GM21367 (cell line): ENCODE measurements at regions not wholly inside any gene's neighbourhood (a gene's known extent, or its start where the extent isn't known, plus 50 kb on each side); places are given as distances from the start of the nearest gene placed in this dataset.
A peak's percentile ranks its signal among the peaks of the same experiment; 100 is the strongest.
"Not testable (repeated sequence)": the region's sequence is repeated elsewhere in the genome, so short reads cannot be mapped to it uniquely, and the experiment has no call there.

Experiments
- ATAC-seq: cut with Tn5 transposase; IDR thresholded peaks from one replicate; pipeline ENCODE4 v1.9.1; 2021; ENCODE audit not compliant: unreplicated experiment

DNA sequence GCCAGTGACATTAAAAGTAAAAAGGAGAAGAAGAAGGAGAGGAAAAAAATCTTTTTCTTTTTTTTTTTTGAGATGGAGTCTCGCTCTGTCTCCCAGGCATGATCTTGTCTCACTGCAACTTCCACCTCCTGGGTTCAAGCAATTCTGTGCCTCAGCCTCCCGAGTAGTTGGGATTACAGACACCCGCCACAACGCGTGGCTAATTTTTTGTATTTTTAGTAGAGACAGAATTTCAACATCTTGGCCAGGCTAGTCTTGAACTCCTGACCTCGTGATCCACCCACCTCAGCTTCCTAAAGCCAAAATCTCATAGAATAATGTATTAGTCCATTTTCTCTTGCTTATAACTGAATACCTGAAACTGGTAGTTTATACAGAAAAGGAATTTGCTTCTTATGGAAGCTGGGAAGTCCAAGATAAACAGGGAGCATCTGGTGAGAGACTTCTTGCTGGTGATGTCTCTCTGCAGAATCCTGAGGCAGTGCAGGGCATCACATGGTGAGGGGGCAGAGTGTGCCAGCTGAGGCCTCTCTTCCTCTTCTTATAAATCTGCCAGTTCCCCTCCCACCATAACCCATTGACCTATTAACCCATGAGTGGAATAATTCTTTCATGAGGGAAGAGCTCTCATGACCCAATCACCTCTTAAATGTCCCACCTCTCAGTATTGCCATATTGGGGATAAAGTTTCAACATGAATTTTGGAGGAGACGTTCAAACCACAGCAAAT is 466.3 kb downstream of the GADD45G start:
- no peak for ATAC-seq

DNA sequence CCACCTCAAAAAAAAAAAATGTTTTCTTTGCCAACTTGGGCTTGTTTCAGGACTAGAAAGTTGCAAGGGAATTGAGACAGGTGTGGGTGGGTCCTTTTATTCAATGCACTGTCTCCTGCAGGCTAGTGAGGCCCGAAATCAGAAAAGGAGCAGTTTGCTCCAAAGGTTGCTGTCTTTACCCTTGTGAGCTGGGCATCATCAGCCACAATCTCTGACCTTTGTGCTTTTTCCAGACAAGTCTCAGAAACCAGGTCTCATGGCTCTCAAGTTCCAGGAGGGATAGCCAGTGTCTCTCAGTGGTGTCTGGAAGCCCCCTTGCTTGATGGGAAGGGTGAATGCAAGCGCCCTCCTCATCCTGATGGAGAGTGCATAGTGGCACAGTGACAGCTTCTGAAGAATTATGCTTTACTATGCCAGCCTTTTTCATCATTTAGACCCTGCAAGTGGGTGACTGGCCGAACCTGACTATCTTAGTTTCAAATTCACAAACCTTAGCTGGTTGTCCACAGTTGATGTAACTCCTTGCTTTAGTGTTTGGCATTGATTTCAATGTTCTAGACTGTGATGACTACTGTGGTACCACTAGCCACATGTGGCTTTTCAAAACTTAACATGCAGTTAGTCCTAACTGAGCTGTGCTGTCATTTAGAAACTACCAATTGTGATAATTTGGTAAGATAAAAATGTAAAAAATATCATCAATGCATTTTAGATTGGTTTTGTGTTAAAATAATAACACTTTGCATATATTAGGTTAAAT is 468.6 kb downstream of the GADD45G start:
- no peak for ATAC-seq

DNA sequence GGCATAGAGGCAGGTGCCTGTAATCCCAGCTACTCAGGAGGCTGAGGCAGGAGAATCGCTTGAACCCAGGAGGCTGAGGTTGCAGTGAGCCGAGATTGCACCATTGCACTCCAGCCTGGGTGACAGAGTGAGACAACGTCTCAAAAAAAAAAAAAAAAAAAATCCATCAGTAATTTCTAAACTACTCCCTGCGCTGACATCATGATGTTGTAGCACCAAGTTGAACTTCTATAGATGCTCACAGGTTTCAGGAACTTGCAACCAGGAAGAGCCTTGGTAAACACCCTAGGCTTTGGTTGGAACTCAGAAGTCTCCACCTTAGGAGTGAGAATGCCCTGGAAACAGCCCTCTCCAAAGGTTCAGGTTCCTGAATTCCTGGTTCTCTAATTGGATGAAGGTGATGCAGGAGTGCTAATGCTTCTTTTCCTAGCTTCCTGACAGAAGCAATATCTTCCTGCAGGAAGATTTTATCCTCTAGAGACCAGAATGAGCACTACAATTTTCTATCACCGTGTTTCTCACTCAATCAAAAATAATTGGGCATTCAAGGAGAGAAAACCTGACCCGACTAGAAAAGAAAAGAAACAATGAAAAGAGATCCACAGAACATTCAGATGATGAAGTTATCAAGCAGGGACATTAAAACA is 469.6 kb downstream of the GADD45G start:
- no peak for ATAC-seq

DNA sequence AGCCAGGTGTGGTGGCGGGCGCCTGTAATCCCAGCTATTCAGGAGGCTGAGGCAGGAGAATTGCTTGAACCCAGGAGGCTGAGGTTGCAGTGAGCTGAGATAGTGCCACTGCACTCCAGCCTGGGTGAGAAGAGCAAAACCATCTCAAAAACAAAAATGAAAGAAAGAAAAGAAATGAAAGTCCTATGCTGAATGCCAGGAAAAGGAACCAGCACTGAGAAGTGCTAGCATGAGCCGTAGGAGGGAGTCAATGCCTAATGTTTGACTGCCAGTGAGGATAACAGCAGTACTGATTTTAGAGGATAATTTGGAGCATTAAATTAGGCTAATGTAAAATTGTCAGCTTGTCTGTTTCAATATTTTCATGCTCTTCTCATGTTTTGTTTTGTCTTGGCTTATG is 472.8 kb downstream of the GADD45G start:
- ATAC-seq = not testable (repeated sequence)

DNA sequence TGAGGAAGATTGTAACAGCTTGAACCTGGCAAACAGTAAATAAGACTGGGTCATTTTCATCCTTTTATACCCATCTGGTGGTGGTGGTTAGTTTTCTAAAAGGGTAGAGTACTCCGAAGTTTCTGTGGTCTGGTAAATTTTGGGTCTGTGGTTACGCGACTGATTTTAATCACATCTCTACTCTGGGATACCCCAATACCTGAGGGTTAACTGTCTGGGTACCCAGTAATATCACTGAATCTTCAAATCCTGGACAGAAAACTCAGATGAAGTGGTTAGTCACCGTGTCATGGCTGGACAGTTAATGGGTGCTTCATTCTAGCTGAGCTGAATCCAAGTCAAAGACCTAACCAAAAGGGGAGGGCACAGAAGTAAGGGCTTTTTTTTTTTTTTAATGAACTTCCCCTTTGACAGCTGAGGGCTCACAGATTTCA is 474.2 kb downstream of the GADD45G start:
- ATAC-seq = no peak

DNA sequence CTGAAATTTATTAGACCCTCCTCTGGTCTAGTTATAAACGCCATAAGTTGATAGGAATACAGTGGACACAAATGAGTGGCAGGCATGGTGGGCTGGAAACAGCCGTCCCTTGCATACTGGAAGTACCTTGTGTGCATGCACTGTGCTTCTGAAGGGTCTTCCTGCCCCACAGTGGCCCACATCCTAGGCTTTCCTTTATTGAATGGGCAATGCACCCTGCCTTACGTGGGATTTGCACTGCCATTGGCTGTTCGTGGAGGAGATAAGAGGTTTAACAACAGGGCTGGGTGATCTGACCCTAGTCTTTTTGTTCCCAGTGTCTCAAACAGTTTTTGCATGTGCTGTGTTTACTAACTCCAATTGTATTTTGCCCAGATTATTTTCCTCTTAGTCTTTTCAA is 480.8 kb downstream of the GADD45G start:
- ATAC-seq = no peak

DNA sequence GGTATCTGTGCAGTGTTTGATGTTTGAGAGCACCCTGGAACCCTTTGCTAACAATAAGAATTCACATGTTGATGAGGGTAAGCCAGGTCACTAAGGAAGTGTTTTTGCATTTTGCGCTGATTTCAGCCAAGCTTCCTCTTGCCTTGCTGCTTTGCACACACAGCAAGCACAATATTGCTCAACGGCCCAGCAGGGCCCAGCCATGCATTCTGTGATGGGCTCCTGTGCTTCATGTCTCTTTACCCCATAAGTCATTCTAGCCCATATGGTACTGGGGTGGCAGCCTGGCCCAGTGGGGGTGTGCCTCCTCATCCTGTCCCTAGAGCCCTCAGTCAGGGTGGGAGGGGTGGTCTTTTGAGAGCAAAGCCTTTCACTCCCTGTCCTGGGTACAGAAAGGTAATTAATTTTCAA is 481.3 kb downstream of the GADD45G start:
- ATAC-seq = no peak

DNA sequence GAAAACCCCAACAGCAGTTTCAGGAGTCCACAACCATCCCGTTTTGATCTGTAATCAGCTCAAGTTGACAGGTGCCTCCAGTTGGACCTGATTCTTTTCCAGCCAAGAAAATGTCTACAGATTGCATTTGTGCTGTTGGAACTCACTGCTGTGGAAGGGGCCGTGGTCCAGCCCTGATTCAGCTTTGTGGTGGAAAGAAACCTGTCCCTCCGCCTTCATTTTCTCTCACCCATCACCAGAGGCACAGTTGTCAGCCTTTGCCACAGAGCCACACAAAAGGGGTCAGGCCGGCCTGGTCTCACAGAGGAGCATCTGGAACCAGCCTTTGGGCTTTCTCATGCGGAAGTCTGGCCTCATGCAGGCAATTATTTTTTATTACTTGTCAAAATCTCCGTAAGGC is 483.6 kb downstream of the GADD45G start:
- ATAC-seq = no peak

DNA sequence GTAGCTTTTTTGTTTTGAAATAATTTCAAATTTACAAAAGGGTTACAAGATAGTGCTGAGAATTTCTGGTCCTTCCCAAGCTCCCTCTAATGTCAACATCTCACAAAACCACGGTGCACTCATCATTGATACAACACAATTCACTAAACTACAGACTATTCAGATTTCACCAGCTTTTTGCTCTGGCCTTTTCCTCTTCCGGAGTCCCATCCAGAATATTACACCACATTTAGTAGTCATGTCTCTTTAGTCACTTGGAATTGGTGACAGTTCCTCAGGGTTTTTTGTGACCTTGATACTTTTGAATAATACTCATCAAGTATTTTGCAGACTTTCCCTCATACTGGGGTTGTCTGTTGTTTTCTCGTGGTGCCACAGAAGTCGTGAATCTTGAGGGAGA is 484.0 kb downstream of the GADD45G start:
- ATAC-seq = no peak

DNA sequence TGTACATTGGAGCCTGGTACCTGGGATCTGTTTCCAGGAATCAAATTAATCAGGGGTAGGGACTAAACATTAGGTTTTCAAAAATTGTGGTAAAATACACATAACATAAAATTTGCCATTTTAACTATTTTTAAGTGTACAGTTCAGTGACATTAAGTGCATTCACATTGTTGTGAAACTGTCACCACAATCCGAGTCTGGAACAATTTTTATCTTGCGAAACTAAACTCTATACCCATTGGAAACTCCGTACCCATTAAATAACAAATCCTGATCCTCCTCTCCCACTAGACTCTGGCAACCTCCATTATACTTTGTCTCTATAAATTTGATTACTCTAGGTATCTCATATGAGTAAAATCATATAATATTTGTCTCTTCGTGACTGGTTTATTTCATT is 486.2 kb downstream of the GADD45G start:
- no peak for ATAC-seq

DNA sequence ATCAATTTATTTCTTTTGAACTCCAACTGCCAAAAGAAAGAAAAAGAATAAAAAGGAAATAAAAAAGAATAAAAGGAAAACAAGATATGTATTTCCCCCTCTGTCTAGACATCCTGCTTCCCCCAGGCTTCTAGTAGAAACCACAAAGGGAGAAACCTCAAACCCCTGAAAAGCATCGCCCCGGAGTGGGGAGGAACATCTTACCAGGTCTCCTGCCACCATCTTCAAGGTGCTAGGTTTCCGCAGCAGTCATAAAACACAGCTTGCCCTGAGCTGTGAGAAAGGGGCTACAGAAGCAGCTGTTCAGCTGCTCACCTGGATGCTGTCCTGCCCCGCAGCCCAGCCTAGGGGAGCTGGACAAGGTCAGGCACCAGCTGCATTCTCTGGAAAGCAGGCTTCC is 487.7 kb downstream of the GADD45G start:
- ATAC-seq = no peak

DNA sequence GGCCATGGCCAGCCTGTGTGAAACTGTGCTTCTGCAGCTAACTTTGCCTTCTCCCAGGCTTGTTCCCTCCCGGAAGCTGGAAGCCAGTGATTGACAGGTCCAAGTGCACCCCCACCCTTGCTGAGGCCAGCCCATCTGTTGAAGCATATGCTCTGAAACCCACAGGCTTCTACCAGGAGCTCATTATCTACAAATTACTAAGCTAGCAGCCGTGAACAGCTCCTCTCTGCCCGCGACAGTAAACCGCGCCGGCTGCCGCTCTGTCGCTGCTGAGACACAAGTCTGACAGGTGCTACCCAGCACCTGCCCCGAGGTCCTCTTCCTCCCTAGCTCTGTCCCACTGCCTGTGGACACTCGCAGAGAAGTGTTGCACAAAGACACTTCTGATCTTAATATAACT is 490.9 kb downstream of the GADD45G start:
- no peak for ATAC-seq

DNA sequence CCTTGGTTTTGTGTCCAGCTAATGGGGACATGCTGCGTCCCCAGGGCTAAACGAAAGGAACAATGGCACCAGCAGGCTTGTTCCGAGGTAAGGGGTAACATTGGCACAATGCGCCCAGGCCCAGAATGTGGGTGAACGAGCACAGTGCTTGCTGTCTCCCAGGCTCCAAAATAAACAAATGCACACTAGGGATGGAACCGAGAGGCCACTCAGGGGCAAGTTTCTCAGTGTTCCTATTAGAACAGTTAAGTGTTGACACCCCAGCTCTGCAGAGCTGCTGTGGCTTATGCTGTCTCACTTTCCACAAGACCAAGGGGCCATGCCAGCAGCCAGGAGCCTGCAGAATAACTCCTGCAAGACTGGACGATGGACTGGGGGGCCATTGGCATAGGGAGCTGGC is 492.4 kb downstream of the GADD45G start:
- ATAC-seq = no peak

DNA sequence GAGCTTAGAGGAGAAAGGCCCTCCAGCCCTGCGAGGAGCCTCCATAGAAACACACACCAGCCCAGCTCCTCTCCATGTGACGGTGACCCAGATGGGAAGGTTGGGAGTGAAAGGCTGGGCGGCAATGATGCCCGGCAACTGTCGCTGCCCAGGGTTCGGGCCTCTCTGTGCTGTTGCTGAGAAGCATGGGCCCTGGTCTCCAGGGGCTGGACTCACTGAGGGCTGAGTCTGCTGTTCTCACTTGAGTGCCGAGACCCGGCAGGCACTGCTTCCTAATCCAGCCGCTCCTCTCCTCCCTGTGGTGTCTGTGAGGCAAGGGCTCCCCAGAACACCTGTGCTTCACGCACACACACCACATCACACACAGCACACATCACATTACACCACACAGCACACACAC is 493.6 kb downstream of the GADD45G start:
- ATAC-seq = no peak

DNA sequence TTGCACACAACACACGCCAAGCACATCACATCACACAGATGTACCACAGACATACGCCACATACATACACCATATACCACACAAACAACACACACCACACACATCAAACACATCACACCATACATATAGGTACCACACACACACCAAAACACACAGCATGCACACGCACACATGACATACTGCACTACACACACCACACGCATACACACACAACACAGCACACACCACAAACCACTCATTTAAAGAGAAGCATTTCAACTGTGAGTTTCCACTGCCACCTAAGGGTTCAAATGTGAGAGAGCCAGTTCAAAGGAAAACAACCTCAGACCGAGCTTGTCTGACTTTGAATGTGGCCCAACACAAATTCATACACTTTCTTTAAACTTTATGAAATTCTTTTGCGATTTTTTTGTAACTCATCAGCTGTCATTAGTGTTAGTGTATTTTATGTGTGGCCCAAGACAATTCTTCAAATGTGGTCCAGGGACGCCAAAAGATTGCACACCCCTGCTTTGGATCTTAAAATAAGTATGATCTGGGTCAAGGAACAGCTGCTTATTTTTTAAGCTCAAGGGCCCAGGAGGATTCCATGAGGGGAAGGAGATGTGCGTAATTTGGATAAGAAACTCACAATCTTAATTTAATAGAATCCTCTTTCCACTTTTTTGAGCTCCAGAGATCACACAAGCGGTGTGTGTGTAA is 494.6 kb downstream of the GADD45G start:
- ATAC-seq = no peak

DNA sequence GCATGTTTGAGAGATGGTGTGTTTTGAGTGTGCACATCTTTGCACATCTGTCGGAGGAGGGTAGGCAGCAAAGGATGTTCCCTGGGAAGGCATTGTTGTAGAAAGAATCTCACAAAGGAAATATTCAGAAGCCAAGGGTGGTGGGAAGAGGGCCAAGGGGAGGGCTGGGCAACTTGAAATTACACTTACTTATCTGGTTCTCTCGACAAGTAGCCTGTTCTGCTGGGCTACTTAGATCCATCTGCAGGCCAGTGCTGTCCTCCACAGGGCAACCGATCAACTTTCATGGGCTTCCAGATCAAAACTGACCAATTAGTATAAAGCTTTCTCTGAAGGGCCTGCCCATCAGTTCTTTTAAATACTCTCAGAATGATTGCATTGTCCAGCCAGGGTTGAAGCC is 495.2 kb downstream of the GADD45G start:
- ATAC-seq = no peak

DNA sequence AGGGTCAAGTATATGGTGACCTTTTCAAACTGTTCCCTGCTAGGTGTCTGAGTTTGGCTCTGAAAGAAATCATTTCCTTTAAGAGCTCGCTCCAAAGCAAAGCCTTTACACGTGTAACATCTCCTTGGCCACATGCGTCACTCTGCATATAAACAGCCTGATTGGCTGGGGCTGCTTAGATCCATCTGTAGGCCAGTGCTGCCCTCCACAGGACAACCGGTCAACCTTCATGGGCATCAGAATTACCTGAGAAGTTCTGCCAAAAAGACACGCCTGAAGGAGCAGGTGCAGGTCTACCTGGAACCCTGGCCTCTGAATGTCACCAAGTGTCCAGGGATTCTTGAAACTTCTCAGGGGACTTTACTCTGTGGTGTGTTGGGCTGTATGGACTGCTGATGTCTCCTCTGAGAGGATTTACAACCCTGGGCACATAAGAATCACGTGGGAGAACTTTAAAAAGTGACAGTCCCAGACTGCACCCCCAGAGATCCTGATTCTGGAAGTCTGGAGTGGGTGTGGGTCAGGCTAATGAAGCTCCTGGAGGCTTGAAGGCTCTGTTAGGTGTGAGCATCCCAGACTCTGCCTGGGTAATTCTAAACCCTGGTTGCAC is 497.6 kb downstream of the GADD45G start:
- ATAC-seq = peak; percentile 95

DNA sequence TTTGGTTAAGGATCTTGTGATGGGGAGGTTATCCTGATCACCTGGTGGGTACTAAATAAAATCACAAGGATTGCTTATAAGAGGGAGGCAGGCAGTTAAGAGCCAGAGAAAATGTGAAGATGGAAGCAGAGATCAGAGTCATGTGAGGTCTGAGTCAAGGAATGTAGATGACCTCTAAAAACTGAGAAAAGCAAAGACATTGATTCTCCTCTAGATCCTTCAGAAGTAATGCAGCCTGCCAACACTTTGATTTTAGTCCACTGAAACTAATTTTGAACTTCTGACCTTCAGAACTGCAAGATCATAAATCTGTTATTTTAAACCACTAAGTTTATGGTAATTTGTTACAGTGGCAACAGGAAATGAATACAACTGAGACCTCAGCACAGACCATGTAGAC is 499.0 kb downstream of the GADD45G start:
- no peak for ATAC-seq

DNA sequence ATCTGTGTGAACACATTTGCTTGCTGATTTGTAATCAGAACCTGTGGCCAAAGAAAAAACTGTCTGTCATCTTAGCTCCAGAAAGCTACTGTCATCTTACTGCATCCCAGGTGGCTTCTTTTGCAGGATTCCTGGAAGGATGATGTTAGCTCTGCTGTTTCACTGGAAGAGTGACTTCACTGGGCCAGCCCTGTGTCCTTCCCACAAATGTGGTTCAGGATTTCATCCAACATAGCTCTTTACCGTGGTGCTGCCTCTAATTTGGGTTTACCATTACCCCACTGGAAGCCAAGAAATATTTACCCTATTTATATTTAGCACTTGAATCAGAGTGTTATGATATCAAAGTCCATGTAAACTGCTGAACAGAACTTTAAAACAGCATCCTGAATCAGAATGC is 501.0 kb downstream of the GADD45G start:
- no peak for ATAC-seq

DNA sequence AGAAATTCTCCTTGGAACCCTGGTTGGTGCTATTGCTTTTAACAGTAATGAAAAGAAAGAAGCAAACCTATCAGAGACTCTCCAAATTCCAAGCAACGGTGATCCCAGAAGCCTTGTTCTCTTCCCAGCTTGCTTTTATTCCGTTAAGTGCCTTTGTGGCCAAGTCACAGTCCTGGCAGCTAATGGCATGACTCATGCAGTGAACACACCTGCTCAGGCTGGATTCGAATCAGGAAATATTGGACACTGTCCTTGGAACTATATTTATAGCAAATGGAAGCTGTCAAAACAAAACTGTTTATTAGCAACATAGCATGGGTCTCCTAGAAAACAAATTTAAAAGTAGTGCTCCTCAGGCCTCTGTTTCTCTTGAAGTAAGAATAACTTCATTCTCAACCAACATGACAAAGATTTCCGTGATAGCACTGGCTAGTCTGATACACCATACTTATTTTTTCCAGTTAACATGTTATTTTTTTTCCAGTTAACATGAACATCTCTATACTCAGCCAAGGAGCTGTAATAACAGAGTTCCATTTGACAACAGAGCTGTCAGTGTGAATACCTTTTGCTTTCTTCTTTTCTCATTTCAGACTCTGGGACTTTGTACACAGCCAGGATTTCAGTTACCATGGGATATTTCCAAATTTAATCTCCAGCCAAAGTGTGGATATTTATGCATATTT is 502.4 kb downstream of the GADD45G start:
- no peak for ATAC-seq
